ENCODE measurements at regions not wholly inside any gene's neighbourhood (a gene's known extent, or its start where the extent isn't known, plus 50 kb on each side); places are given as distances from the start of the nearest gene placed in this dataset.

- no peak for TF ChIP-seq POLR2A (IDR thresholded peaks at IDR 0.05)
- TF ChIP-seq CTCF (IDR thresholded peaks at IDR 0.05 in 4 of 5, conservative IDR thresholded peaks at IDR 0.05 in 1 of 5) = no peak
These were observed 178.0 kb upstream of the DMAC1 start for GRCh38 chr9:7977586-7977985.

Data from gastrocnemius medialis (tissue), 4 donors.